COLO668 (cell line): ENCODE measurements at regions not wholly inside any gene's neighbourhood (a gene's known extent, or its start where the extent isn't known, plus 50 kb on each side); places are given as distances from the start of the nearest gene placed in this dataset.

Experiments
- DNase-seq: peaks from one replicate; lab custom pipeline; 2025; ENCODE audit not compliant: unreplicated experiment; lab: John Stamatoyannopoulos, UW

- no peak for DNase-seq
These were observed 77.5 kb upstream of the MAP1LC3B2 start for GRCh38 chr12:116481726-116482125.

- DNase-seq: no peak
These were observed 77.0 kb upstream of the MAP1LC3B2 start for GRCh38 chr12:116482179-116482578.

- no peak for DNase-seq
These were observed 76.3 kb upstream of the MAP1LC3B2 start for GRCh38 chr12:116482859-116483258.

- no peak for DNase-seq
These were observed 75.0 kb upstream of the MAP1LC3B2 start for GRCh38 chr12:116483959-116484750.

GRCh38 chr12:116484807-116485206 is 74.4 kb upstream of the MAP1LC3B2 start:
- no peak for DNase-seq

- no peak for DNase-seq
These were observed 70.1 kb upstream of the MAP1LC3B2 start for GRCh38 chr12:116489116-116489515.

GRCh38 chr12:116490471-116490870 is 68.7 kb upstream of the MAP1LC3B2 start:
- no peak for DNase-seq

- no peak for DNase-seq
These were observed 66.4 kb upstream of the MAP1LC3B2 start for GRCh38 chr12:116492703-116493324.

GRCh38 chr12:116495260-116495659 is 63.9 kb upstream of the MAP1LC3B2 start:
- no peak for DNase-seq

GRCh38 chr12:116497051-116497591 is 62.1 kb upstream of the MAP1LC3B2 start:
- no peak for DNase-seq

- DNase-seq: no peak
These were observed 60.7 kb upstream of the MAP1LC3B2 start for GRCh38 chr12:116498471-116498870.

GRCh38 chr12:116502141-116502725 is 56.9 kb upstream of the MAP1LC3B2 start:
- DNase-seq: no peak

GRCh38 chr12:116502989-116503496 is 56.1 kb upstream of the MAP1LC3B2 start:
- peak; percentile 18 for DNase-seq

GRCh38 chr12:116504438-116504837 is 54.7 kb upstream of the MAP1LC3B2 start:
- DNase-seq: no peak

GRCh38 chr12:116506697-116507064 is 52.5 kb upstream of the MAP1LC3B2 start:
- DNase-seq: no peak

GRCh38 chr12:116508145-116509121 is 50.7 kb upstream of the MAP1LC3B2 start:
- DNase-seq: no peak
